ENCODE measurements at regions not wholly inside any gene's neighbourhood (a gene's known extent, or its start where the extent isn't known, plus 50 kb on each side); places are given as distances from the start of the nearest gene placed in this dataset.
"Not testable (repeated sequence)": the region's sequence is repeated elsewhere in the genome, so short reads cannot be mapped to it uniquely, and the experiment has no call there.

DNA sequence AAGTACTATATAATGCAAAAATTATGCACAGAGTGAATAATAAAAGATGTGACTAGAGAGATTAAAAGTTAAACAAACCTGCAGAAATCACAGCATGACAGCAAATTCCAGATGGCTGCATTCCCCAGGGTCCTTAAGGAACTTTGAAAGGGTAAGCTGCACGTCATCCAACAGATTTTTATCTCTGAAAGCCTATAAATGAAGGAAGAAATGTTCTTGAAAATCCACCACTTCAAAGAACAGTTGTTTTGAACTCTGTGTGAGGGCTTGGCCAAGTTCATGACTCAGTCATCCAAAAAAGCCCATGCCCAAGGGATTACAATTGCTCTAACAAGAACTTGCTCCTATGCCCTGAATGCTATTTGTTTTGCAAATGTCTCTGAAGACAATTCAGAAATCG lies 603.6 kb downstream of the PLOD2 start:
- DNase-seq (ENCODE audit: low spot score): no peak

DNA sequence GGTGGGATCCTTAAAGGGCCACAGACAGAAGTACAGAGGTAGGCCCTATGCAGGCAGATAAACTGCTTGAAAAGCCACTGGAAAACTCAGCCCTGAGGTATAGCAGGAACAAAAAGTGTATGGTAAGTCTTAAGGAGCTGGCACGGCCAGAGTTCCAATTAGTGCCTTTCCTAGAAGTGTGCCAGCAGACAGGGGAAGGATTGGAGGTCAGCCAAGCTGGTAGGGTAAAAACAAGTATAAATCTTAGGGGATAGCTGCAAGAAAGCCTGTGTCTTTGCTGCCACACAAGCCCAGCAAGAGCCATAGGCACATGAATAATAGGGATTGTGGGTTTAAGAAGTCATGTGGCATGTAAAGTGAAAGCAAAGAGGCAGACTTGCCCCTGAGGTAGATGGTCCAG lies 582.5 kb downstream of the PLOD2 start:
- DNase-seq (ENCODE audit: low spot score): no peak

DNA sequence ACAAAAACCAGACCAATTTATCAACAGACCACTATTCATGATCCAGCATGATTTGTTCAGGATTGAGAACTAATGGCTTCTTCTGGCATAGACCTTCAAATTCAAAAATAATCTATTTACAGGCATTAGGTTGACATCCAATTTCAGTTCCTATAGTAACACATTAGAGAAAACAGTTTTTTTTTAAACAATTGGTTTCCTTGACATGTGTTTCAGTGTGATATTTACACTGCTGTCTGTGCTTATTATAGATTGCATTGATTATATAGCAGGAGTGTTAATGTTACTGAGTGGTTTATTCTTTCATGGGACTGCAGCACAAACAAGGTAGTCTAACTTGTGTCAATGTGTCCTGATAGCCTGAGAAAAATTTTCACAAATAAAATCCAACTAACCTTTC lies 579.3 kb downstream of the PLOD2 start:
- no peak for DNase-seq (ENCODE audit: low spot score)

DNA sequence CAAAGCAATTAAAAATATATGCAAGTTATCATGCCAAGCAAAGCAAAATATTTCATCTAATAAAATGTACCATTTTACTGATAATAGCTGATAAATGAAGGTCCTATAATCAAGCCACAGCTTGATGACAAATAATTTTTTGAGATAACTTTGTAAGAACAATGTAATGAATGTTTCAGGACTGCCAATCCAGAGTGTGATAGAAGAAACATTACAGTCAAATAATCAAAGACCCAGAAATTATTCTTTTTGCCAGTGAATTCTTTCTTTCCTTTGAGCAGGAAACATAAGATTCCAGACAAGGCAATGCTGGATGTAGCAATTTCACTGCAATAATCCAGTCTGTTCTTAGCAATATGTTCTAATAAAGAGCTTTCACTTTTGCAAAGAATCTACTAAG lies 556.1 kb downstream of the PLOD2 start:
- no peak for DNase-seq (ENCODE audit: low spot score)

DNA sequence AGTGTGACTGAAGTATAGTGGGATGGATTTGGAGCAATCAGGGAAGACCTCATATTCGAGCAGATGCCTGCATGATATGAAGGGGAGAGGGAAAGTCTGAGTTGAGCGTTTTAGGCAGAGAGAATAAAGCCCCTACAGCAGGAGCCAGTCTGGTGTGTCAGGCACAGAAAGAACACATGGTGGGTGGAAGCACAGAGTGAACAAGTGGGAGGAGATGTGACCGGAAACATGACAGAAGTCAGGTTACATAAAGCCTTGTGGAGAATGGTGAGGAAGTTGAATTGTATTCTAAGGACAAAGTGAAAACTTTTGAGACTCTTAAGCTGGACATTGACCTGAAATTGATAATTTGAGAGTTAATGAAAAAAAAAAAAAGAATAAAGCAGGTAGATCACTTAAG lies 541.0 kb downstream of the PLOD2 start:
- DNase-seq (ENCODE audit: low spot score): no peak

DNA sequence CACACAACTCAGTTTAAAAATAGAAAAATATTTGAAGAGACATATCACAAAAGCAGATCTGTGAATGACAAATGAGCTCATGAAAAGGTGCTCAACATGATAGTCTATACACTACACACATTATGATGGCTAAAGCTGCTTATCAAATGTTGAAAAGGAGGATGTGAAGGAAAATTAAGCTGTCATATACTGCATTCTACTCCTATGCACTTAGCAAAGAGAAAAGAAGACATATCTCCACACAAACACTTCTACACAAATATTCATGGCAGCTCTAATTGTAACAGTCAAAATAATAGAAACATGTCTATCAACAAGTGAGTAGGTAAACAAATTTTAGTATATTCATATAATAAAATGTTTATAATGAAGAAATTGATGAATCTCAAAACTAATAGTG lies 540.5 kb downstream of the PLOD2 start:
- DNase-seq (ENCODE audit: low spot score): no peak

DNA sequence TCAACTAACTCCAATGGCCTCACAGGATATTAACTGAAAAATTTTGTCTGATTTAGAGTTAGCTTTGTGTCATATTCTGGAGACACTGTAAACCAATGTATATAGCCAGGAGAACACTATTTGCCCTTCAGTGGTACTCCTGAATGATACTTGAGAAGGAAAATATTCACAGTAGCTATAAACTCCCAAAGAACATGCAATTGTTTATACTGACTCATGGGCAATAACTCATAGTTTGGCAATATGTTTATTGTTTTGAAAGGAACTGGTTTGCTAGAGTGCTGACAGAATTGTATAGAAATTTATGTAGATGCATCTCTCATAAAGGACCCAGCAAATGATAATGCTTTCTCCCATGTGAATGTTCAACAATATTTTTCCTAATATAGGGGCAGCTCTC lies 537.6 kb downstream of the PLOD2 start:
- no peak for DNase-seq (ENCODE audit: low spot score)

DNA sequence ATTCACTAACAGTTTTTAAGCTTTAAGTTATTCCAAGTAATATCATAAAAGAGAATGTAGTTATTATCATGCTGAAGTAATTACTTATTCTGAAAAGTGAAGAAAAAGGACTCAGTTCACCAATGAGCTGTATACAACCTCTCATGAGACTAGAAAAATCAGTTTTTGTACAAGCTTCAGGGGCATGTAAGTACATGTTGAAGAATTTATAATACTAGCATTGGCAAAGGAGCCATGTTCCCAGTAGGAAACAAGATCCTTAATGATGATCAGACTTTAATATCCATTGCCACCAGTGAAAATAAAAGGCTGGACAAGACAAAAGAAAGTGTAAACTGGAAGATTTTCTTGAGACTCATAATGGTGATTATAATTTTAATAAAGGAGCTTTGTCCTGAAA lies 532.8 kb downstream of the PLOD2 start:
- no peak for DNase-seq (ENCODE audit: low spot score)

DNA sequence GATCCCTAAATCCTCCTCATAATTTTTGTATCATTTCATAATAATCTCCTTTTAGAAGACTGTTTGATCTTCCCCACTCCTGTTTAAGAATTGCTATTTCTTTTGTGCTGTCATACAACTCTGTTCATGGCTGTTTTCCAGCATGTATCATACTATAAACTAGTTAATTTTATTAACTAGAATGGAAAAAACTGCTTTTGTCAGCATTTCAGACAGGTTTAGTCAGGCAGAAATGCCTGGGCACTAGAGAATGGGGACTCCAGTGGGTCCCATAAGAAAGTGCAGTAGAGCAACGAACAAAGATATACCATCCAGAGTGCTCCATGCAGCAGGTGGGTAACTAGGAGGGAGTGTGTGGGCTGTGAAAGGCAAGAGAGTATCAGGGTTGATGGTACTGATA lies 523.9 kb downstream of the PLOD2 start:
- no peak for DNase-seq (ENCODE audit: low spot score)

DNA sequence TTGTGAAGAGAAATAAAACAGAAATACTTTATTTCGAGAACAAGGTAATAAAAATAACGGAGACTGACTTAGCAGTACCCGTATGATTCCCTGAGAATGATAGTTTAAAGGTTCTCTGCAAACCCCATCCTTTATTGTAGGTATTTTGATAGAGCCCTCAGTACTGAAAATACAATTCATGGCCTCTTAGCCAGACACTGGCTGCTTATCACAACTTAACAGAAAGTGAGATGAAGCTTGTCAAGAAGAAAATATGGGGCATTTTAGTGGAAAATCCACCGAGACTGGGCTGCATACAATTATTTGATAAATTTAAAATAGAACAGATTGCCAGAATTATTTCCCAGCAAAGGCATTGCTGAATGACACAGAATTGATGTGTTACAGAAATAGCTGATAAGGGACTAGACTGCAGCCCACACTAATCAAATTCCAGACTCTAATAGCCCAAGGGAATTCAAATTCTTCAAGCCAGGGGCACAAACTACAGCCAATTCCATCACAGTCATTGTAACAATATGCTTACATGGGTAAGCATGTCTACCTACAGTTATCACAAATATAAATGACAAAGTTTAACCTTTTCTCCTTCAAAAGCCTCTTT lies 521.9 kb downstream of the PLOD2 start:
- DNase-seq (ENCODE audit: low spot score): no peak

DNA sequence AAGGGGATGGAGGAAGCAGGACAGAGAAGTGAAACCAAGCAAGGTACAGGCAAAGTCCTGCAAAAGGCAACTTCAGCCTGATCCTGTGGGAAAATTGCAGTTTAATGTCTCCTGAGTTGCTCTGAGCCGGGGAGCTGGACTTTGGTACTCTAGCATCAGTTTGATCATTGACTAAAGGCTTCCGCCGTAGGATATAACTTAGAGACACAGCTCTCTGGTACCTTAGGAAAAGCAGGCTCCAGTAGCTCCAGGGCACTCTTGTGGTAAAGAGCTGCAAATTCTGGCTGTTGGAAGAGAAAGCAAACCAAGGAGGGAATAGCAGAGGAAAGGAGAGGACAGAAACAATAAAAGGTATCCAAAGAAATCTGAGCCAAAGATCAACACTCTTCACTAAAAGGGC lies 521.1 kb downstream of the PLOD2 start:
- no peak for DNase-seq (ENCODE audit: low spot score)

DNA sequence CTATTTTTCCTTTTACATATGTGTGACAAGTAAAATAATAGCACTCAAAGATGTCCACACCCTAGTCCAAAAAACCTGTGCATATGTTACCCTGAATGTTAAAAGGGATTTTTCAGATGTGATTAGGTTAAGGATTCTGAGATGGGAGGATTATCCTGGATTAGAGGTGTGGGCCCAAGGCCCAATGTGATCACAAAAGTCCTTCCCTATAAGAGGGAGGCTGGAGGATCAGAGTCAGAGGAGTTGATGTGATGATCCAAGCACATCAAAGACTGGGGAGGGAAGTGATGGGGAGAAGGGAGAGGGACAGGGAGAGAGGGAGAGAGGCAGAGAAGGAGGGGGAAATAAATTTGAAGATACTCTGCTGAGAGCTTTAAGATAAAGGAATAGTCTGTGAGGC lies 512.6 kb downstream of the PLOD2 start:
- no peak for DNase-seq (ENCODE audit: low spot score)

DNA sequence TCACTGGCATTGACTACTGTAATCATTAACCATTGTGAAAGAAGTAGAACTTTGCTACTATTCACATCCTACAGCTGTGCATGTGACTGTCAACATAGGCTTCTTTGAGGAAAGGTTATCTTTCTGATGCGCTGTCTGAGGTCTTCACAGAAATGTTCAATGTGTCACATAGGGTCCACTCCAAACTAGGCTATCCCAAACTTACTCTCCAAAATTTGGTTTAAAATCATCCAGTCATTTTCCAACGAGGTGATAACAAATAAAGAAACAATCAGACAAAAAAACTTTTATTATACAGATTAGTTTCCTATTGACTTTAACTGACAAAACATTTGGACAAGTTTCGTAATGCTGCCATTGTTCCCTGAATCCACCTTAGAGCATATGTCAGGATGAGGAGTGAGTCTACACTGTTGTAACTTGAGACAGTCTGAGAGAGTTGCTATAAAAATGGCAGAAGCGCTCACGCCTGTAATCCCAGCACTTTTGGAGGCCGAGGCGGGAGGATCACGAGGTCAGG lies 511.6 kb downstream of the PLOD2 start:
- DNase-seq (ENCODE audit: low spot score): no peak

DNA sequence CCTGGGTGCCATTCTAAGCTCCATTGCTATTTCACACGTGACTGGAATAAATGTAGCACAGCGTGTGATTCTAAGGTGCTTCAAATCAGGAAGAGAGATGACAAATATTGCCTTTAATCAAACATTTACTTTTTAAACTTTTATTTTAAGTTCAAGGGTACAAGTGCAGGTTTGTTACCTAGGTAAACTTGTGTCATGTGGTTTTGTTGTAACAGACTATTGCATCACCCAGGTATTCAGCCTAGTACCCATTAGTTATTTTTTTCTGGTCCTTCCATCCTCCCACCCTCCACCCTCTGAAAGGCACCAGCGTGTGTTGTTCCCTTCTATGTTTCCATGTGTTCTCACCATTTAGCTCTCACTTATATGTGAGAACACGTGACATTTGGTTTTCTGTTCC lies 510.8 kb downstream of the PLOD2 start:
- DNase-seq (ENCODE audit: low spot score): no peak

DNA sequence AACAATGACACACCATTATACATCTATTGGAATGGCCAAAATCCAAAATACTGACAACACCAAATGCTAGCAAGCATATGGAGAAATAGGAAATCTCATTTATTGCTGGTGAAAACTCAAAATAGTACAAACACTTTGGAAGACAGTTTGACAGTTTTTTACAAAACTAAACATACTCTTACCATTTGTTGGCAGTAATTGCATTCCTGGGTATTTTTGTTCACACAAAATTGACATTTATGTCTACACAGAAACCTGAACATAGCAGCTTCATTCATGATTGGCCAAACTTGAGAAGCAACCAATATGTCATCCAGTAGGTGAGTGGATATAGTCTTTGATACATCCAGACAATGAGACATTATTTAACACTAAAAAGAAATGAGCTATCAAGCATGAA lies 489.9 kb downstream of the PLOD2 start:
- DNase-seq (ENCODE audit: low spot score): no peak

DNA sequence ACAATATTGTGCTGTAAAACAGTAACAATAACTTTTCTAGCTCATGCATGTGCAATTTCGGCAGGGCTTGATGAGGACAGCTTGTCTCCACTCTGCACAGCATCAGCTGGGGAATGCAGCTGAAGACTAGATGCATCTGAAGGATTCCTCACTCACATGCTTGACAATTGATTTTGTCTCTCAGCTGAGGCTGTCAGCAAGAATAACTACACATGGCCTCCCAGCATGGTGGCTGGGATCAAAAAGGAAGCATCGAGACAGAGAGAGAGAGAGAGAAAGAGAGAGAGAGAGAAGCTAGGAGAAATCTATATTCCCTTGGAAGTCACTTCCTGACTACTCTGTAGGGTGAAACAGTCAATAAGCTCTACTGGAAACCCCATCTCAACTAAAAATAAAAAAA lies 487.1 kb downstream of the PLOD2 start:
- no peak for DNase-seq (ENCODE audit: low spot score)

DNA sequence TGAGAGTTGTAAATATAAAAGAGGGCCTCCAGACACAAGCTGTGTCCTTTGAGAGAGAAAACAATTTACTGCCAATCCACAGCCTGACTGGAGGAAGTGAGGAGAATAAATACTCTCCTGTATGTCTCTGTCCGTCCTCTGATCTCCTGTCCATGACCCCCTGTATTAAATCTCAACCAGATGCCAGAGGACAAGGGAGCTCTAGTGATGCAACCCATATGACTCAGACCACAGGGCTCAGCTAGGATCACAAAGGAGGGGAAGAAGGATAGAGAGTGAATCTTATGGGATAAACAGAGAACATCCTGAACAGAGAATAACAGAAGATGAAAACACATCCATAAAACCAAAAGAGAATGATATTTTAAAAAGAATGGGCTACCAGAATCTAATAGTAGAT lies 482.6 kb downstream of the PLOD2 start:
- no peak for DNase-seq (ENCODE audit: low spot score)

DNA sequence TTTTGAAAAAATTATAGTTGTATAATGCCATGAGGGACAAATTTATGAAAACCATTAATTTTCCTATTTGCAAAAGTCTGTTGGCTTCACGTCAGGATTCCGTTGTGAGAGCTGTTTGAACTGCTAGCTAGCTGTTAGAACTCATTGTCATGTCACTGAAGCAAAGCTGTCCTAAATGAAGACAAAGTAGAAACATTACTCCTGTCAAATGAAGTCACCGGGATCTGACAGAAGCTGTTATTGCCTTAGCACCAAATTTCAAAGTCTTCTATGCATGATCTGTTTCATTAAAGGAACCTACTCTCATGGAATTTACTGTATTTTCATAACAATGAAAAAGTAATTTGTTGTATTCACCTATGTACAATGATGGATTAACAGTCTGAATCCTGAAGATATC lies 479.8 kb downstream of the PLOD2 start:
- DNase-seq (ENCODE audit: low spot score): no peak

DNA sequence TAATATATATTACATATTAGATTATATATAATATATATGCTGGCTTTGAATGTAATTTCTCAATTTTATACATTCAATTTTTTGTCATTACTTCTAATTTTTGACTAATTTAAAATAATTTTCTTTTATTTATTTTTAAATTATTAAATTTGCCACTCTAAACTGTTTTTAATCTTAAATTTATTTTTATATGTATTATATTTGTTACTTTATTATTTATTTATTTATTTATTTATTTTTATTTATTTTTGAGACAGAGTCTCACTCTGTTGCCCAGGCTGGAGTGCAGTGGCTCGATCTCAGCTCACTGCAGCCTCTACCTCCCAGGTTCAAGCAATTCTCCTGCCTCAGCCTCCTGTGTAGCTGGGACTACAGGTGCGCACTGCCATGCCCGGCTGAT lies 473.0 kb downstream of the PLOD2 start:
- DNase-seq (ENCODE audit: low spot score): not testable (repeated sequence)

DNA sequence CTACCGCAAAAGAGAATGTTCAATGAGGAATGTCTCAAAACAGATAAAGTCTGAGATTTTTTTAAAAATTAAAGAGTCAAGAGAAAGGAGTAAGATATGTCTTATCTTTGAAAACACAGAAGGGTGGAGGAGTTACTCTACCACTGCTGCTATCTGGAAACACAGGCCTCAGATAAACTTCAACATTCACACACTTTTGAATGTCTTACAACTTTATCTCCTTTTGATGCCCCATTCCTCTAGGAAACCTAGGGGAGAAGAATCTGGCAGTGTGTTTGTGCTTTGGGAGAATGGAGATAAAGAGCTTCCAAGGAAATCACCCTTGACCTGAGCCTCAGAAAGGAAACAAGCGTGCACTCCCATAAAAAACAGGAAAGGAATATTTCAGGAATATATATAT lies 468.2 kb downstream of the PLOD2 start:
- no peak for DNase-seq (ENCODE audit: low spot score)

DNA sequence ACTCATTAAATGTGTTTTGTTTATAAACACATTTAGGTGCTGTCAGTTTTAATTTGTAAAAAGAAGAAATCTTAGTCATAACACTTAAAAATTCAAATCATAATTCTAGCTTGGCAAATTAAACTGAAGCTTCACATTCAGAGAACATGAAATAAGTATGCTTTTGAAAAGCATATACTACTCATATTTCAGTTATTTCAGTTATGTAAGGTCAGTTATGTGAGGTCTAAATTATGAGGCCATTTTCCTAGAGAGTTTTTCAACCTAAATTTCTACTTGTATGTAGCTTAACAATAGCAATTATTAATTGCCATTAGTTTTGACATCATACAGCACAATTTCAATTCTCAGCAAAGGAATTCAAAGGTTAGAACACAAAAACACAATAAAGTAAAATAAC lies 465.0 kb downstream of the PLOD2 start:
- DNase-seq (ENCODE audit: low spot score): no peak

DNA sequence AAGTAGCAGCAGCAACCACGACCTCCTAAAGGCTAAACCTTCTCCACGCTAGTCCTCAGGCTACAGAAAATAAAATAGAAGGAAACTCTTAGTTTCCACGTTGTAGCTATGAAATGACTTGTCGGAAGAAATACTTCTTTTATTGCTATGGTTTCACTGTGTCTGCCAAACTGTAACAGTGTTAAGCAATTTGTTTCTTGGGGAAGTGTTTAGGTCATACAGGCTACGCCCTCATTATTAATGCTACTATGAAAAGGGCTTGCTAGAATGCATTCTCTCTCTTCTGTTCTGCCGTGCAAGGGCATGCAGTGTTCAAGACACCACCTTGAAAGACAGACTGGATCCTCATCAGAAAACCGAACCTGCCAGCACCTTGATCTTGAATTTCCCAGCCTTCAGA lies 462.7 kb downstream of the PLOD2 start:
- DNase-seq (ENCODE audit: low spot score): no peak

DNA sequence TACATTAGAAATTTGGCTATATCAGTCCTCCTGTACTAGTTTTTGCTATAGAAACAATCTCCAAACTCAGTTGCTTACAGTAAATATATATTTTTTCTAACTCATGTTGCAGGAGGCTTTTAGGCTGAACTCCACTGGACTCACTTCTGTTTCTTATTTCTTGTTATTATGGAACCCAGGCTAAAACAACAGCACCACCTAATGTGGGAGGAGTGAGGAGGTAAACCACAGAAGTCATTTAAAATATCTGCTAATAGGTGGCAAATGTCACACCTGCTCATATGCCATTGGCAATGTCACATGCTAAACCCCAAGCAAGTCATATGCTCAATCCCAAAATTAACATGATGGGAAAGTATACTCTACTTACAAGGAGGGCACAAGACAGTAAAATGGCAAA lies 462.2 kb downstream of the PLOD2 start:
- DNase-seq (ENCODE audit: low spot score): no peak

DNA sequence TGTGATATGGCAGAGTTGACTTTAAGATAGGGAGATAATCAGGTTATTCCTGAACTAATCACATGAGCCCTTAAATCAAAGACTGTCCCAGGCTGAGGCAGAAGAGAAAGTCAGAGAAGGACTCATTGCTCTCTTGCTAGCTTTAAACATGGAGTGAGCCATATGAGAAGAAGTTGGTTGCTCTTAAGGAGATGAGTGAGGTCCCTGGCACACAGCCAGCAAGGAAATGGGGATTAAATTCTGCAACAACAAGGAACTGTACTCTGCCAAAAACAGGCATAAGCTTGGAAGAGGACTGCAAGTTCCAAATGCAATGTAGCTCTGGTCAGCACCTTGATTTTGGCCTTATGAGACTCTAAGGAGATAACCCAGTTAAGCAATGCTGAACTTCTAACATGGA lies 457.0 kb downstream of the PLOD2 start:
- DNase-seq (ENCODE audit: low spot score): no peak

DNA sequence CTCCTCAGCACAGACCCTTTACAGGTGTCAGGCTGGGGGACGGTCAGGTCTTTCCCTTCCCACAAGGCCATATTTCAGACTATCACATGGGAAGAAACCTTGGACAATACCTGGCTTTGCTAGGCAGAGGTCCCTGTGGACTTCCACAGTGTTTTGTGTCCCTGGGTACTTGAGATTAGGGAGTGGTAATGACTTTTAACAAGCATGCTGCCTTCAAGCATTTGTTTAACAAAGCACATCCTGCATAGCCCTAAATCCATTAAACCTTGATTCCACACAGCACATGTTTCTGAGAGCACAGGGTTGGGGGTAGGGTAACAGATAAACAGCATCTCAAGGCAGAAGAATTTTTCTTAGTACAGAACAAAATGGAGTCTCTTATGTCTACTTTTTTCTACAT lies 451.2 kb downstream of the PLOD2 start:
- DNase-seq (ENCODE audit: low spot score): not testable (repeated sequence)

All from NAMALWA (cell line).